GM19395 (cell line): ENCODE measurements at regions not wholly inside any gene's neighbourhood (a gene's known extent, or its start where the extent isn't known, plus 50 kb on each side); places are given as distances from the start of the nearest gene placed in this dataset.
"Not testable (repeated sequence)": the region's sequence is repeated elsewhere in the genome, so short reads cannot be mapped to it uniquely, and the experiment has no call there.

ENCODE experiments used
- ATAC-seq: cut with Tn5 transposase; IDR thresholded peaks from one replicate; pipeline ENCODE4 v1.9.1; 2021; ENCODE audit warnings: mild to moderate bottlenecking, moderate library complexity; ENCODE audit not compliant: unreplicated experiment

DNA sequence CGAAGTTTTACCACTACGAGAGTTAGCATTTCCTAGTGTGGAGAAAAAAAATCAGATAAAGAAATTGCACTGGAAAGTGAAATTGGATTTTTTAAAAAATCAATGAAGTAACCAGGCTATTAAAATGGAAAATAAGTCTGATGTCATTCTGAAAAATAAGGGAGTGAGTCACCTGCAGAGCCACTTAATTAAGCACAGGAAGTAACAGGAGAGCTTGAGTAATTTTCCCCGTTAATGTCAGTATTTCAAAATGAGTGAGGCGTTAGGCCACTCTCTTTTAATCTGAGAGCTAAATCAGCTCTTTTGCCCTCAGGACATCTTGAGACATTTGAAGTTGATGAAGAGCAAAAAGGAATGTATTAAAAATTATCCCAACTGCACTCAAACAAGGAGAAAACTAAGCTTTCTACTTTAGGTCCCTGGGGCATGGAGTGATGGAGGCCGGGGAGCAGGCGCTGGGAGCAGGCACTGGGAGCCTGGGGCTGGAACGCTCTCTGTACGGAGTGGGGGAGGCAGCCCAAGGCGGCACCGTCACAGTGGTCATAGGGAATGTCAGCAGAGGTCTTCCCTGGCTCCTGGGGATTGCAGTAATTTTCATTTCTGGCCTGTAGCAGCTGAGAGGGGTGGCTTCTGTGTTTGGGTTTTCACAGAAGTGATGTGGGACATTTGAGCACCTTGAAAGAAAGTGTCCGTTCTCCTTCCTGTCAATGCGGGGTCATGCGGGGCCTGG lies 194.6 kb downstream of the BCL2L11 start:
- ATAC-seq: not testable (repeated sequence)

- ATAC-seq: not testable (repeated sequence)
Measured at GRCh38 chr2:111316221-111316741, 195.6 kb downstream of the BCL2L11 start.

- not testable (repeated sequence) for ATAC-seq
Measured at GRCh38 chr2:111316881-111317549, 196.3 kb downstream of the BCL2L11 start.

GRCh38 chr2:111319552-111319951 lies 198.8 kb downstream of the BCL2L11 start:
- ATAC-seq: peak; percentile 89

DNA sequence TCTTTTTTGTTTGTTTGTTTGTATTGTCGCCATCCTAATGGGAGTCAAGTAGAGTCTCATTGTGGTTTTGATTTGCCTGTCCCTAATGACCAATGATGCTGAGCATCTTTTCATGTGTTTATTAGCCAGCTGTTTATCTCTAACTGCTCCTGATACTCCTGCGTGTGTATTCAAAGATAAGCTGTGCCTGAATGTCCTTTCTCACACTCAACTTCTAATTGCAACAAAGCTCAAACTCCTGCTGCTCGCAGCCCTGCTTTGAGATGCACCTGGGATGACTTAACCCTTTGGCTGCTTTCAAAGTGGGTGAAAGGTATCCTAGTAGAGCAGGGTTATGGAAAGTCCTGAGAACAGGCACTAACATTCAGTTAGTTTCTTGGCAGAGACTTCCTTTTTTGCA lies 199.6 kb downstream of the BCL2L11 start:
- ATAC-seq: not testable (repeated sequence)

DNA sequence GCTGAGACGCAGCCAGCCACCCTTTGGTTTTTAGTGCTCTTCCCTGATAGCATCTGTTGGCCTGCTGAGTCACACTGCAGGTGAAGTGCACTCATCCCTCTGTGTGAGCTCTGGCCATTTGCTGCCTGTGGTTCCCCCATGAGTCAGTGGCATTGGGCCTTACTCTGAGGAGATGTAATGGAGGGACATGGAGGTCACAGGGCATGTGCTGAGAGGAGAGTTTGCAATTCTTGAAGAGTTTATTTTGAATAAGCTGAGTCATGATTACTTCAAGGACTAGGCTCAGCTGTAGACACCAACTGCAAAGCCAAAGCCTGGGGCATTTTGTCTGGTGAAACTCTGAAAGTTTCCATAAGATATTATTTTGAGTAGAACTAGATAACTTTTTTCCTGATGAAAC lies 200.3 kb downstream of the BCL2L11 start:
- not testable (repeated sequence) for ATAC-seq

GRCh38 chr2:111323384-111323783 lies 202.7 kb downstream of the BCL2L11 start:
- ATAC-seq: not testable (repeated sequence)

- ATAC-seq: not testable (repeated sequence)
Measured at GRCh38 chr2:111327726-111328125, 207.0 kb downstream of the BCL2L11 start.

DNA sequence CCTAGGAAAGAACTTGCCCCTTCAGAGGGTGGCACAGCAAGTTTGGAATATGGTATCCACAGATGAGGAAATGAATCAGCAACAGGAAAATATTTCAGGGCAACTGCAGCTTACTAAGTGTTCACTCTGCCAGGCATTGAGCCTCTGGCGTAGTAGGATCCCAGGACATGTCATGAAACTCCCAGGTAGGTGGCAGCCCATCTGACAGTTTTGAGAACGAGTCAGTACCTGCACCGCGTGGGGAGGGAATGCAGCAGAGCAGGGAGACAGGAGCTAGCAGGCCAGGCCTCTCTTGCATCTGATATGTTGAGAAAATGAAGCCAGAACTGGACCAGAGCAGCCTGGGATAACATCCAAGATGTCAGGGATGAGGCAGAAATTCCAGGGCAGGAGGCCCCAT lies 208.6 kb downstream of the BCL2L11 start:
- not testable (repeated sequence) for ATAC-seq

GRCh38 chr2:111331099-111331724 lies 210.5 kb downstream of the BCL2L11 start:
- ATAC-seq: not testable (repeated sequence)

DNA sequence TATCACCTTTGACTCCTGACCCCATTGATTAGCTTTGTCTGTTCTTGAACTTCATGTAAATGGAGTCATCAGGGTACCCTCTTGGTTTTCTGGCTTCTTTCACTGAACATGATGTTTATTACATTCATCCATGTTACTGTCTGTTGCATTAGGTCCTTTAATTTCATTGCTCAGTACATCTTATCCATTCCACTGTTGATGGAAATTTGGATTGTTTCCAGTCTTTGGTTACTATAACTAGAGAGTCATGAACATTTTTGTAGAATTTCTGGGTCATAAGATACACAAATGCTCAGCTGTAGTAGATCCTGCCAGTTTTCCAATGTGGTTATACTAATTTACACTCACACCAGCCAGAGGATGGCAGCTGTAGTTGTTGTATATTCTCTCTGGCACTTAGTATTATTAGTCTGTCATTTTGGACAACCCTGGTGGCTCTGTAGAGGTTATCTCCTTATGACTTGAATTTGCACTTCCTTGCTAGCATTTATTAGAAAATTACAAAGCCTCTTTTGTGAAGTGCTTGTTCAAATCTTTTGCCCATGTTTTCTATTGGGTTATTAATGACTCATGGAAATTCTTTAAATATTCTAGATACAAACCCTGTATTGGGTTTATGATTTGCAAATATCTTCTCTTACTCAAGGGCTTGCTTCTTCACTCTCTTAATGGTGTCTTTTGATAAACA lies 214.7 kb downstream of the BCL2L11 start:
- ATAC-seq: not testable (repeated sequence)

- ATAC-seq: not testable (repeated sequence)
Measured at GRCh38 chr2:111338474-111338873, 217.8 kb downstream of the BCL2L11 start.

- ATAC-seq: not testable (repeated sequence)
Measured at GRCh38 chr2:111339476-111339875, 218.8 kb downstream of the BCL2L11 start.

DNA sequence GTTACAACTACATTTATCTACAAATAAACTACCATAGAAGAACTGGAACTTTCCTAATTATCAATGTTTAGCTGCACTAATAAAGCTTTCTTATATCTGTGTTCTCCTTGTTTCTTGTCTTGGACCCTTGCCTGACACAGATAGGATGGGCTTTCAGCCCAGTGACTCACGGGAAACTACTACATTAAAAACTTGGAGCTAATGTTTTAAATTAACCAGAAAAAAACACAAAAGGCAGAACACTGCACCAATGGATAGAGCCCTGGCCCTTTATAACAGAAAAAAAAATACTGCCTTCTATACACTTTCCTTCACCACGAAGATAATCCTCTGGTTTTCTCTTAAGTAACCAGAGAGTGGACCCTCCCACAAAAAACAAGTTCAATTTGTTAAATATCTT lies 223.9 kb downstream of the BCL2L11 start:
- not testable (repeated sequence) for ATAC-seq

GRCh38 chr2:111345439-111345838 lies 224.7 kb downstream of the BCL2L11 start:
- not testable (repeated sequence) for ATAC-seq

GRCh38 chr2:111346018-111346930 lies 225.6 kb downstream of the BCL2L11 start:
- not testable (repeated sequence) for ATAC-seq

DNA sequence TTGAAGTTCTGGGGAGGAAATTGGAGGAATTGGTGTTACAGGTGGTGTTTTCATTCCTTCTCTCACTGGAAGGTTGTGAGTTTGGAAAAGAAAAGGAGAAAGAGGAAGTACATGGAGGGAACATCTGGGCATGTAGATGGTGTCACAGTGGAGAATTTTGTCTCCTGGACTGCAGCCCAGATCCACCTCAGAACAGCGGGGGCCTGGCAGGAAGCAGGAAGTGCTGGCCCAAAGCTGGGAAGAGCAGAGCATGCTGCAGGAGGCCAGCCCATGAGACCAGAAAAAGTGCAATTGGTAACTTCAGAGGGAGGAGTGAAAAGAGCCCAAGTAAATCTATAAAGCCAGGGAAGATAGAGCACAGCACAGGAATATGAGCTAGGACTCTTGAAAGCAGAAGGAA lies 227.0 kb downstream of the BCL2L11 start:
- ATAC-seq: not testable (repeated sequence)

- ATAC-seq: not testable (repeated sequence)
Measured at GRCh38 chr2:111348316-111348715, 227.6 kb downstream of the BCL2L11 start.

DNA sequence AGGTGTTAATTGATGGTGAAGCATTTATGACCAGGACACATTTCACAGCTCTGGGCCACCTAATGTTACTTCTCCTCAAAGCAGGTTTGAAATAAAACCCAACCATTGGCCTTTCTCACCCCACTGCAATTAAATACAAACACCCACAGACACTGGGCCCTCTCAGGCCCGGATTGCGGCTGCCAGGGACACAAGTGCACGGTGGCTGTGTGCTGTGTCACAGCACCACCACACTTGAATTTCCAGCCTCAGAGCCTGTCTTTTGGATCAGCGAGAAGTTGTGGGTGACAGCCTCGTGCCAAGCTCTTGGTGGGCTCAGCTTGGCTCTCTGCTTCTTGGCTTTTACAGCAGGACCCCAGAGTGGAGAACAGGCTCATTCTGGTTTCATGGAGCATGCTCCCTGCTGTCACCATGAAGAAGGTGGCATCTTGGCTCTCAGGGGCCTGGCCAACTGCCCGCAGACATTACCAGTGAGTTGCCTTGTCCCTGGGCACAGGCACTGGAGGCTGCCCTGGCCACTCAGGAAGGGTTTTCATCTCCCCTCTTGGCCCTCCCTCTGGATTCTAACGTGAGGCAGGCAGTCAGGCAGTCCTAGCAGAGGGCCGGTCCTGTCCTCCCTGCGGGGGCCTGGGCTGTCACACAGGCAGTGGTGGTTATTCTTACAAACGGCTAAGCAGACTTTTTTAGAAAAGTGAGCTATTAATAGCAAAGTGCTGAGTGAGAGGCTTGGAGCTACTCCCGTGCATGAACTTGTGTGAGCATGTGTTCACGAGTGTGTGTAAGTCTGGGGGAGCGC lies 234.5 kb downstream of the BCL2L11 start:
- not testable (repeated sequence) for ATAC-seq
